Prostate gland (tissue), 2 donors: ENCODE measurements at regions not wholly inside any gene's neighbourhood (a gene's known extent, or its start where the extent isn't known, plus 50 kb on each side); places are given as distances from the start of the nearest gene placed in this dataset.
"Not testable (repeated sequence)": the region's sequence is repeated elsewhere in the genome, so short reads cannot be mapped to it uniquely, and the experiment has no call there.

ENCODE experiments used
- CTCF ChIP-seq, 4 experiments: fragments of 200-600 bp in 2 of 4; fragments of 450-650 bp in 2 of 4; sonication (generic) in 2 of 4; IDR thresholded peaks; 1 replicate in 3 of 4; 2 replicates in 1 of 4; pipeline ENCODE4 v1.5.1; 2016 to 2019; ENCODE audit warnings: antibody characterized with exemption in 4 of 4, mild to moderate bottlenecking in 2 of 4, moderate library complexity in 2 of 4
- POLR2AphosphoS5 ChIP-seq: sonication (generic); formaldehyde crosslinking; IDR thresholded peaks from one replicate; pipeline ENCODE4 v1.6.1; 2017; ENCODE audit warnings: antibody characterized with exemption

GRCh38 chr21:28677096-28677495, 315.6 kb downstream of the LTN1 start:
- not testable (repeated sequence) for TF ChIP-seq POLR2AphosphoS5; CTCF (IDR thresholded peaks at IDR 0.05)
